Adrenal gland (tissue), 9 donors: ENCODE measurements at regions not wholly inside any gene's neighbourhood (a gene's known extent, or its start where the extent isn't known, plus 50 kb on each side); places are given as distances from the start of the nearest gene placed in this dataset.

ENCODE experiments used
- DNase-seq, 7 donors: peaks; one replicate each; pipeline ENCODE4 v3.0.0-alpha.2; 2019 to 2020
- H3K27ac ChIP-seq, 5 donors: fragments of 200-600 bp; sonication (generic) in 4 of 5; 1 replicate in 3 of 5; 2 replicates in 2 of 5; pipeline versions ENCODE4 v1.5.1 to v1.8.0; 2016 to 2020; ENCODE audit warnings: mild to moderate bottlenecking in 1 of 5
- H3K27me3 ChIP-seq: fragments of 200-600 bp; 2 replicates; pipeline ENCODE4 v1.8.0; 2021
- H3K36me3 ChIP-seq, 2 donors: fragments of 200-600 bp; replicated peaks in 1 of 2; 1 replicate in 1 of 2; 2 replicates in 1 of 2; pipeline versions ENCODE4 v1.5.1 to v1.8.0; 2018 to 2022
- H3K4me1 ChIP-seq, 2 donors: fragments of 200-600 bp; replicated peaks in 1 of 2; 1 replicate in 1 of 2; 2 replicates in 1 of 2; pipeline versions ENCODE4 v1.5.1 to v1.8.0; 2018 to 2021
- H3K4me3 ChIP-seq, 4 donors: fragments of 200-600 bp; sonication (generic) in 3 of 4; one replicate each; pipeline ENCODE4 v1.5.1; 2016 to 2018
- H3K9me3 ChIP-seq, 3 donors: fragments of 200-600 bp; sonication (generic) in 1 of 3; replicated peaks in 1 of 3; 1 replicate in 2 of 3; 2 replicates in 1 of 3; pipeline versions ENCODE4 v1.5.1 to v1.8.0; 2016 to 2021
- CTCF ChIP-seq, 6 experiments: fragments of 450-650 bp in 4 of 6; fragments of 200-600 bp in 2 of 6; sonication (generic) in 1 of 6; IDR thresholded peaks; 1 replicate in 5 of 6; 2 replicates in 1 of 6; pipeline versions ENCODE4 v1.5.1 to v1.8.0; 2016 to 2021; ENCODE audit warnings: antibody characterized with exemption in 6 of 6, mild to moderate bottlenecking in 2 of 6, moderate library complexity in 1 of 6
- POLR2A ChIP-seq, 2 donors: fragments of 450-650 bp; IDR thresholded peaks; one replicate each; pipeline ENCODE4 v1.6.1; 2017; ENCODE audit warnings: antibody characterized with exemption in 2 of 2, mild to moderate bottlenecking in 2 of 2, moderate library complexity in 1 of 2
- WGBS, 4 donors: extraction: QIAGEN DNeasy Blood & Tissue Kit in 2 of 4; methylation state at CpG; one replicate each; pipeline versions ENCODE4 v1.1.5 to v1.1.7; 2013 to 2017; 5-methylcytosine and 5-hydroxymethylcytosine counted together
- intact Hi-C, 2 donors: fragments of 100-400 bp; cut with DNase I; formaldehyde crosslinking; loops; one replicate each; pipeline versions ENCODE4 v1.14.1 to v1.15.0; 2022 to 2023
- donor health status: healthy with polysubstance abuse.
- donor health status: Bipolar disorder and iron deficiency.
- donor health status: DM: yes; HTN: yes; CAD: no.
- donor health status: DM: no; HTN: no; CAD: no.
- donor health status: DM: no; HTN: no; CAD: no.

DNA sequence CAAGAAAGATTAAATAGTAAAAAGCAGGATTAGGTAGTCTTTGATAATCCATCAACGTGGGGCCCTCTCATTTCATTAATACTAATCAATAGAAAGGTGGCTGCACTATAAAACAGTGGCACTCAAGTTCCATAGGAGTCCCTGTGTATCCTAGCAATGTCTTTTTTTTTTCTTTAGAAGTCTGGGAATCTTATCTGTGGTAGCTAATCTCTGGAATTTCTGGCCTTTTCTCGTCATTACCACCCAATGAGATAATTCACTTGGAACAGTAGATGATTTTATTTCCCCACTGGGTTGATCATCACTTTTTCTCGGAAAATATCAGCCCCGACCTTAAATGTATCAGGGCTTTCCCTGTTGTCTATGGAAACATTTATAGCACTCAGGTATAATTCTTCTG is 86.8 kb upstream of the CDH6 start:
- intact Hi-C loops: no loop called here
- WGBS, 4 donors: 37 to 41% (median 40%) methylated on average over 4 of the region's 4 CpGs
- Histone ChIP-seq H3K27ac (no peak overlapping the region), H3K9me3 (no peaks in the 10 kb centered on the region), H3K4me3 (no peak overlapping the region), H3K4me1 (no peaks in the 10 kb centered on the region), H3K36me3 (no peaks in the 10 kb centered on the region), H3K27me3 (no peaks in the 10 kb centered on the region)
- no peak for DNase-seq
- TF ChIP-seq CTCF (IDR thresholded peaks at IDR 0.05): no peak
- TF ChIP-seq POLR2A (IDR thresholded peaks at IDR 0.05): no peak

- Histone ChIP-seq H3K36me3 (no peaks in the 10 kb centered on the region), H3K4me3 (no peak overlapping the region), H3K9me3 (no peaks in the 10 kb centered on the region), H3K27me3 (no peaks in the 10 kb centered on the region), H3K4me1 (no peaks in the 10 kb centered on the region), H3K27ac (no peak overlapping the region)
- 56 to 62% (median 58%) methylated on average over 2 of the region's 2 CpGs for WGBS, 4 donors
- TF ChIP-seq CTCF (IDR thresholded peaks at IDR 0.05) (no peak), POLR2A (IDR thresholded peaks at IDR 0.05) (no peak)
- DNase-seq: no peak
- intact Hi-C loops: no loop called here
These were observed 87.2 kb upstream of the CDH6 start for GRCh38 chr5:31106278-31106677.

- H3K4me1 ChIP-seq: no peaks in the 10 kb centered on the region
- no peaks in the 10 kb centered on the region for H3K36me3 ChIP-seq
- no peaks in the 10 kb centered on the region for H3K27me3 ChIP-seq
- WGBS, 4 donors: 72 to 81% (median 77%) methylated on average over 4 of the region's 4 CpGs
- no peak for TF ChIP-seq POLR2A (IDR thresholded peaks at IDR 0.05)
- TF ChIP-seq CTCF (IDR thresholded peaks at IDR 0.05): no peak
- intact Hi-C loops: no loop called here
- no peak for DNase-seq
- no peak overlapping the region for H3K27ac ChIP-seq
- no peaks in the 10 kb centered on the region for H3K9me3 ChIP-seq
- H3K4me3 ChIP-seq: no peak overlapping the region
These were observed 88.7 kb upstream of the CDH6 start for GRCh38 chr5:31104775-31105174.

DNA sequence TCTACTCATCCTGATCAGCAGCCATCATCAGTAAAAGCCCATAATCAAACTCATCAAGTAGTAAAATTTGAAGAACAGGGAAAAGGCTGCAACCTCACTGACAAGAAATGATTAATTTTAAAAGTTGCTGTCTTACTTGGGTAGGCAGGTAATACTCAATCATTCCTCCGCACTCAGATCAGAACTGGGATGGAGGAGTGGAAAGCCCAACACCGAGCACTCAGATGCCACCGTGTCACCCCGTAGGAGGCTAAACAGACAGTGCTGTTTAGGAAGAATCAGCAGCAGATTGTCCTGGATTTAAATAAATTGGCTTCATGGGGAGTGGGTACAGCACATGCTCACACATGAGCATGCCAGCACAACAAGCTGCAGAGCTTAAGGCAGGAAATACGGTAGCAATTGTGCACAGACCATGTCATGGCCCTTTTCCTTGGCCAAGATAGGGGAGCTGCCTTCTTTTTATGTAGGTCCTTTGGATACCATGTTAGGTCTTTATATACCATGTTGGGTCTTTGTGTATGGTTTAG is 92.6 kb upstream of the CDH6 start:
- TF ChIP-seq POLR2A (IDR thresholded peaks at IDR 0.05): no peak
- TF ChIP-seq CTCF (IDR thresholded peaks at IDR 0.05): no peak
- 71 to 100% (median 73%) methylated on average over 4 to 5 of the region's 5 CpGs for WGBS, 4 donors
- no peak for DNase-seq
- Histone ChIP-seq H3K4me3 (no peak overlapping the region), H3K9me3 (no peaks in the 10 kb centered on the region), H3K27me3 (no peaks in the 10 kb centered on the region), H3K36me3 (no peaks in the 10 kb centered on the region), H3K27ac (no peak overlapping the region), H3K4me1 (no peaks in the 10 kb centered on the region)
- intact Hi-C loops: no loop called here
